Chondrocyte (in vitro differentiated cells): ENCODE measurements at regions not wholly inside any gene's neighbourhood (a gene's known extent, or its start where the extent isn't known, plus 50 kb on each side); places are given as distances from the start of the nearest gene placed in this dataset.

Experiments
- DNase-seq: peaks from one replicate; pipeline ENCODE4 v3.0.0; 2021; ENCODE audit warnings: mixed read lengths, low spot score
- H3K27ac Mint-ChIP-seq: one replicate; pipeline ENCODE4 v1.8.0; 2021; ENCODE audit warnings: mild to moderate bottlenecking, moderate library complexity, mixed read lengths; ENCODE audit not compliant: unreplicated experiment
- H3K27me3 Mint-ChIP-seq: 2 replicates; pipeline ENCODE4 v1.8.0; 2021; ENCODE audit warnings: low read depth, mixed read lengths
- H3K36me3 Mint-ChIP-seq: 2 replicates; pipeline ENCODE4 v1.8.0; 2021; ENCODE audit warnings: low read depth, mixed read lengths
- H3K4me1 Mint-ChIP-seq: 2 replicates; pipeline ENCODE4 v1.8.0; 2021; ENCODE audit warnings: low read depth, mild to moderate bottlenecking, mixed read lengths
- H3K4me3 Mint-ChIP-seq: one replicate; pipeline ENCODE4 v1.8.0; 2021; ENCODE audit warnings: mild to moderate bottlenecking, moderate library complexity, mixed read lengths; ENCODE audit not compliant: unreplicated experiment
- H3K9me3 Mint-ChIP-seq: 2 replicates; pipeline ENCODE4 v1.8.0; 2021; ENCODE audit warnings: low read depth, mixed read lengths
- CTCF ChIP-seq: fragments of 200-600 bp; sonication (generic); IDR thresholded peaks from 2 replicates; pipeline ENCODE4 v1.5.0; 2021; ENCODE audit warnings: antibody characterized with exemption, mild to moderate bottlenecking, moderate library complexity

DNA sequence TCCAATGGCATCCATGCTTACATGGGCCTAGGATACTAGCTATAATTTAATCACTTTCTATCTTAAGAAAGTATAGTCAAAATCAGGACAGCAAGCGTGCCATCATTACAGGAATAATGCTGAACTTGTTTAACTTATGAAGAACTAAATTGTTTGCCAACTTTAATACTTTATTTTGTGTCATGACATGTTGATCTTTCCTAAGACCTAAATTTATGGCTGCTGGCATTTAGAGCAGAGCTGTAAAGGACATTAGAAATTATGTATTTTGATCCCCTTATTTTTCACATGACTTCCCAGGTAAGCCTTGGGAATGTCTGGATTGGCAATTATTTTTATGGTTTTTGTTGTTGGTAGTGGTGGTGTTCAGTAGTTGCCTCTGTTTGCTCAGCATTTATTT lies 920.3 kb upstream of the GOT2 start:
- no peak for DNase-seq
- H3K4me3 Mint-ChIP-seq: no peak overlapping the region
- no peaks in the 10 kb centered on the region for H3K36me3 Mint-ChIP-seq
- no peaks in the 10 kb centered on the region for H3K4me1 Mint-ChIP-seq
- TF ChIP-seq CTCF: no peak
- H3K9me3 Mint-ChIP-seq: peaks cover 13% of the 10 kb centered on the region
- no peak overlapping the region for H3K27ac Mint-ChIP-seq
- H3K27me3 Mint-ChIP-seq: peaks cover 2% of the 10 kb centered on the region

GRCh38 chr16:59651662-59652061 lies 917.5 kb upstream of the GOT2 start:
- Mint-ChIP-seq H3K4me1 (no peaks in the 10 kb centered on the region), H3K9me3 (peaks cover 17% of the 10 kb centered on the region), H3K4me3 (no peak overlapping the region), H3K36me3 (no peaks in the 10 kb centered on the region), H3K27ac (no peak overlapping the region), H3K27me3 (no peaks in the 10 kb centered on the region)
- DNase-seq: no peak
- TF ChIP-seq CTCF: no peak

GRCh38 chr16:59645194-59645593 lies 911.1 kb upstream of the GOT2 start:
- Mint-ChIP-seq H3K36me3 (no peaks in the 10 kb centered on the region), H3K27ac (no peak overlapping the region), H3K4me3 (no peak overlapping the region), H3K4me1 (no peaks in the 10 kb centered on the region), H3K9me3 (peaks cover 30% of the 10 kb centered on the region), H3K27me3 (no peaks in the 10 kb centered on the region)
- TF ChIP-seq CTCF: no peak
- DNase-seq: no peak

DNA sequence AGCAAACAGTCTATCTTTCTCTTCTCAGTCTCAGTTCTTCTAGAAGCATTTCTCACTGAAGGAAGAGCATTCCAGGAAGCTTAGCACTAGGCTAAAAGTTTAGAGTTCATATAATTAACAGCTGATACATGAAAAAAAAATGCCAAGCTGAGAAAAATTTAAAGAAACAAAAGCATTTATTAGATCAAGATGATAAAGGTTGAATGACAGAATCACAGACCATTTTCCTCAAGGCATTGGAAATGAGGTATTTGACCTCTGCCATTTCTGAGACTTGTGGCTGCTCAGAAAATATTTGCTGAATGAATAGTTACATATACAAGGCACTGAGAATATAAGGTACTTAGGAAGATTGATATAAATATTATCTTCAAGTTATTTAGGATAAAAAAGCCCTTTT lies 901.6 kb upstream of the GOT2 start:
- H3K4me3 Mint-ChIP-seq: no peak overlapping the region
- H3K4me1 Mint-ChIP-seq: peaks cover 45% of the 10 kb centered on the region
- no peaks in the 10 kb centered on the region for H3K27me3 Mint-ChIP-seq
- no peaks in the 10 kb centered on the region for H3K9me3 Mint-ChIP-seq
- TF ChIP-seq CTCF: no peak
- DNase-seq: no peak
- peak overlapping the region; percentile 10 for H3K27ac Mint-ChIP-seq
- H3K36me3 Mint-ChIP-seq: no peaks in the 10 kb centered on the region

DNA sequence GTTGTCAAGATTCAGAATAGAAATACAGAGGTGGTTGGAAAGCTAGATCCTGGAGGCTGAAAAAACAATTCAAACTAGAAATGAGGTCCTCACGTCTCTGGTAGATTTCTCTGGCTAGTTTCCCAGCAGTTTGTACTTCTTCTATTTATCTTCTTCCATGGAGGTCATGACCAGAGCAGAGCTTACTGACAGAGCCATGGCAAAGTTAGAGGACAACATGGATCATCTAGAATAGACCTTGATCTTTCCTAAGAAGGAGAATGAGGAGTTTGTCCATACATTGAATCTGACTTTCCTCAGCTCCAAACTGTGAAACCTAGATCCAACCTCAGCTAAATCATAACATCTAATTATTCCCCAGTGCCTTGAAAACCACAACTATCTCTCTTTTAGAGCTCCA lies 900.8 kb upstream of the GOT2 start:
- DNase-seq: no peak
- H3K9me3 Mint-ChIP-seq: no peaks in the 10 kb centered on the region
- H3K27me3 Mint-ChIP-seq: no peaks in the 10 kb centered on the region
- H3K4me3 Mint-ChIP-seq: no peak overlapping the region
- H3K4me1 Mint-ChIP-seq: peaks cover 45% of the 10 kb centered on the region
- TF ChIP-seq CTCF: no peak
- H3K36me3 Mint-ChIP-seq: no peaks in the 10 kb centered on the region
- no peak overlapping the region for H3K27ac Mint-ChIP-seq
